ENCODE measurements at regions not wholly inside any gene's neighbourhood (a gene's known extent, or its start where the extent isn't known, plus 50 kb on each side); places are given as distances from the start of the nearest gene placed in this dataset.
"Not testable (repeated sequence)": the region's sequence is repeated elsewhere in the genome, so short reads cannot be mapped to it uniquely, and the experiment has no call there.

DNA sequence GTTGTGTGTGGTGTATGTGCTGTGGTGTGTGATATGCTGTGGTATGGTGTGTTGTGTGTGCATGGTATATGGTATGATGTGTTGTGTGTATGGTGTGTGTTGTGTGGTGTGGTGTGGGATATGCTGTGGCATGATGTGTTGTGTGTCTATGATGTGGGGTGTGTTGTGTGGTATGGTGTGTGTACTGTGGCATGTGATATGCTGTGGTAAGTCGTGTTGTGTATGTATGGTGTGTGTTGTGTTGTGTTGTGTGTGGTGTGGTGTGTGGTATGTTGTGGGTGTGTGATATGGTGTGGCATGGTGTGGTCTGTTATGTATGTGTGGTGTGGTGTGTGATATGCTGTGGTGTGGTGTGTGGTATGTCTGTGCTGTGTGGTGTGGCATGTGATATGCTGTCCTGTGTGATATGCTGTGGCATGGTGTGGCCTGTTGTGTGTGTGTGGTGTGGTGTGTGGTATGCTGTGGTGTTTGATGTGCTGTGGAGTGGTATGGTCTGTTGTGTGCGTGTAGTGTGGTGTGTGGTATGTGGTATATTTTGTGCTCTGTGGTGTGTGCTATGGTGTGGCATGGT lies 318.0 kb downstream of the PTPRU start:
- Histone ChIP-seq H3K36me3 (ENCODE audit: control insufficient read depth, insufficient read depth, low read length) (no peaks in the 10 kb centered on the region), H3K4me1 (no peaks in the 10 kb centered on the region), H3K4me3 (ENCODE audit: low read depth, low read length) (no peak overlapping the region), H3K27me3 (replicated peaks; ENCODE audit: control insufficient read depth, insufficient read depth, low read length) (no peaks in the 10 kb centered on the region), H3K9me3 (no peaks in the 10 kb centered on the region)
- CTCF ChIA-PET = no interaction called here
- Mint-ChIP-seq H3K4me3 (ENCODE audit: unreplicated experiment) (no peak overlapping the region), H3K27ac (ENCODE audit: unreplicated experiment) (no peak overlapping the region), H3K4me1 (ENCODE audit: low read depth, unreplicated experiment) (no peaks in the 10 kb centered on the region), H3K9me3 (ENCODE audit: unreplicated experiment) (no peaks in the 10 kb centered on the region), H3K36me3 (ENCODE audit: insufficient read depth, unreplicated experiment) (no peaks in the 10 kb centered on the region), H3K27me3 (ENCODE audit: insufficient read depth, unreplicated experiment) (no peaks in the 10 kb centered on the region)
- TF ChIP-seq, protein P1, sequence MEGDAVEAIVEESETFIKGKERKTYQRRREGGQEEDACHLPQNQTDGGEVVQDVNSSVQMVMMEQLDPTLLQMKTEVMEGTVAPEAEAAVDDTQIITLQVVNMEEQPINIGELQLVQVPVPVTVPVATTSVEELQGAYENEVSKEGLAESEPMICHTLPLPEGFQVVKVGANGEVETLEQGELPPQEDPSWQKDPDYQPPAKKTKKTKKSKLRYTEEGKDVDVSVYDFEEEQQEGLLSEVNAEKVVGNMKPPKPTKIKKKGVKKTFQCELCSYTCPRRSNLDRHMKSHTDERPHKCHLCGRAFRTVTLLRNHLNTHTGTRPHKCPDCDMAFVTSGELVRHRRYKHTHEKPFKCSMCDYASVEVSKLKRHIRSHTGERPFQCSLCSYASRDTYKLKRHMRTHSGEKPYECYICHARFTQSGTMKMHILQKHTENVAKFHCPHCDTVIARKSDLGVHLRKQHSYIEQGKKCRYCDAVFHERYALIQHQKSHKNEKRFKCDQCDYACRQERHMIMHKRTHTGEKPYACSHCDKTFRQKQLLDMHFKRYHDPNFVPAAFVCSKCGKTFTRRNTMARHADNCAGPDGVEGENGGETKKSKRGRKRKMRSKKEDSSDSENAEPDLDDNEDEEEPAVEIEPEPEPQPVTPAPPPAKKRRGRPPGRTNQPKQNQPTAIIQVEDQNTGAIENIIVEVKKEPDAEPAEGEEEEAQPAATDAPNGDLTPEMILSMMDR (IDR thresholded peaks at IDR 0.05; ENCODE audit: insufficient read depth in 1 of 2, low read depth in 1 of 2, low read length in 1 of 2, severe bottlenecking in 1 of 2, unreplicated experiment in 1 of 2) = no peak
- no peak for DNase-seq
- POLR2A ChIA-PET = no interaction called here
- intact Hi-C loops (cut with micrococcal nuclease; ENCODE audit: unreplicated experiment) = no loop called here
- BruUV-seq (replicated peaks) = no TSS peak

DNA sequence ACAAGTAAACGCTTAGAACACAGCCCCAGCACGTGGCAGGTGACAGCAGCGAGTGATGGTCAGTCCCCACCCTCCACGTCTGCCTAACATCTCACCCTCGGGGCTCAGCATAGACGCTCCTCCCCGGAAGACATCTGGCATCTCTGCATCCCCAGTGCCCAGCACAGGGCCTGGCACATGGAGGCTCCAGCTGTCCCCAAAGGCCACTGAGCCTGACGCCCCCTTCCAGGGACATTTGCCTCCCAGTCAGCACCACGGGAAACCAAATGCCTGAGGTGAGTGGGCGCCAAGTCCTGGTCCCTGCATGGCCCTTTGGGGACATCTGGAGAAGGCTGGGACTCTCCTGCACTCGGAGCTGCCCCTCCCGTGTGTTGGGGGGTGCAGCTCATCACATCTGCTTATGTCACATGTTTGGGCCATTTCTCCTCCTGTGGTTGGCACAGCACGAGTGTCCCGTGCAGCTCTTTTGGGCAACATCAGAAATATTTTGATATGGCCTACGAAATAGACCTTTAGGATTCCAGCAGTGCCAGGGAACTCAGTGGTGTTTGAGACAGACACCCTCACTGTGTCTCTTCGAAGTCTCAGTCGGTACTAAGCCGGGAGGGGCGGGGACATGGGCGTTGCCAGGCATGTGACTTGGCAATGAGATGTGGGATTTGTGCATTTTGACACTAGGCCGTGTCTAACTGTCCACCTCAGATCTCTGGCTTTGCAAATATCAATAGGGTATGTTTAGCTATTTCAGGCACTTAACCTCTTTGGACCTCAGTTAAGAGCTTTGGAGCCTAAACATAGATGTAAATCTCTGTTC lies 315.0 kb downstream of the PTPRU start:
- H3K4me1 ChIP-seq = no peaks in the 10 kb centered on the region
- no peaks in the 10 kb centered on the region for H3K36me3 ChIP-seq (ENCODE audit: control insufficient read depth, insufficient read depth, low read length)
- BruUV-seq (replicated peaks) = no TSS peak
- H3K36me3 Mint-ChIP-seq (ENCODE audit: insufficient read depth, unreplicated experiment) = no peaks in the 10 kb centered on the region
- intact Hi-C loops (cut with micrococcal nuclease; ENCODE audit: unreplicated experiment) = no loop called here
- no peak overlapping the region for H3K4me3 ChIP-seq (ENCODE audit: low read depth, low read length)
- no peaks in the 10 kb centered on the region for H3K9me3 ChIP-seq
- TF ChIP-seq, protein P1 (IDR thresholded peaks at IDR 0.05; ENCODE audit: insufficient read depth in 1 of 2, low read depth in 1 of 2, low read length in 1 of 2, severe bottlenecking in 1 of 2, unreplicated experiment in 1 of 2) = no peak
- H3K27me3 Mint-ChIP-seq (ENCODE audit: insufficient read depth, unreplicated experiment) = peaks cover 3% of the 10 kb centered on the region
- DNase-seq = no peak
- H3K27ac Mint-ChIP-seq (ENCODE audit: unreplicated experiment) = no peak overlapping the region
- no peak overlapping the region for H3K4me3 Mint-ChIP-seq (ENCODE audit: unreplicated experiment)
- H3K27me3 ChIP-seq (replicated peaks; ENCODE audit: control insufficient read depth, insufficient read depth, low read length) = no peaks in the 10 kb centered on the region
- H3K4me1 Mint-ChIP-seq (ENCODE audit: low read depth, unreplicated experiment) = no peaks in the 10 kb centered on the region
- CTCF ChIA-PET = no interaction called here
- POLR2A ChIA-PET = no interaction called here
- no peaks in the 10 kb centered on the region for H3K9me3 Mint-ChIP-seq (ENCODE audit: unreplicated experiment)

DNA sequence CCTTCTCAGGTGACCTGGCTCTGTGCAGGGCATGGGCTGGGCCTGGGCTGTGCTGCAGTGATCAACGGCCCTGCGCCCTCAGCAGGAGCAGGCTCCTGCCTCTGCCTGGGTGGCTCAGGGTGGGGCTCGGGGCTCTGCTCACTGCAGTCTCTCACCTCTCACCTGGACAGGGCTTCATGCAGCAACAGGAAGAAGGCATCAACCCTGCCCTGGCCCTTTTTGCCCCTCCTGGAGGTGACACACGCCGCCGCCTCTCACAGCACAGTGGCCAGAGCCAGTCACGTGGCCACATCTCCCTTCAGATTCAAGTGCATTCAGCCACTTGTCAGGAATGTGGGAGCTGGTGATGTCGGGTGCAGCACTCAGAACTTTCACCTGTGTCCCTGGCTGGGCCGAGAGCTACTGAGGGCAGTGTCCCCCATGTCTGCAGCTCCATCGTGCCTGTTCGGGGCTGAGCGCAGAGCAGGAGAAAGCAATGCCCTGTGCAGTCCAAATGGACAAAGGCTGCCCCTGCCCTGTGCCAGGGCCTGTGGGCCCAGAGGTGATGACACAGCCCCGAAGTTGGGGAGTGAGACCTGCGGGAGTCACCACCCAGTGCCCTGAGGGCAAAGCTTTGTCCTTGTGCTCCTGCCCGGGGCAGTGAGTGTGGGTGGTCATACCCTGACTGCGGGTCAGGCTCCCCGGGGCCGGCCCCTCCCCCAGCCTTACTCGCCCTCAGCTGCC lies 314.0 kb downstream of the PTPRU start:
- Histone ChIP-seq H3K36me3 (ENCODE audit: control insufficient read depth, insufficient read depth, low read length) (no peaks in the 10 kb centered on the region), H3K4me3 (ENCODE audit: low read depth, low read length) (no peak overlapping the region), H3K9me3 (no peaks in the 10 kb centered on the region), H3K4me1 (no peaks in the 10 kb centered on the region), H3K27me3 (replicated peaks; ENCODE audit: control insufficient read depth, insufficient read depth, low read length) (no peaks in the 10 kb centered on the region)
- no TSS peak for BruUV-seq (replicated peaks)
- Mint-ChIP-seq H3K4me3 (ENCODE audit: unreplicated experiment) (no peak overlapping the region), H3K4me1 (ENCODE audit: low read depth, unreplicated experiment) (no peaks in the 10 kb centered on the region), H3K9me3 (ENCODE audit: unreplicated experiment) (no peaks in the 10 kb centered on the region), H3K36me3 (ENCODE audit: insufficient read depth, unreplicated experiment) (no peaks in the 10 kb centered on the region), H3K27ac (ENCODE audit: unreplicated experiment) (no peak overlapping the region), H3K27me3 (ENCODE audit: insufficient read depth, unreplicated experiment) (peaks cover 3% of the 10 kb centered on the region)
- intact Hi-C loops (cut with micrococcal nuclease; ENCODE audit: unreplicated experiment) = no loop called here
- TF ChIP-seq, protein P1 (IDR thresholded peaks at IDR 0.05; ENCODE audit: insufficient read depth in 1 of 2, low read depth in 1 of 2, low read length in 1 of 2, severe bottlenecking in 1 of 2, unreplicated experiment in 1 of 2) = no peak
- CTCF ChIA-PET = no interaction called here
- no peak for DNase-seq
- POLR2A ChIA-PET = no interaction called here

DNA sequence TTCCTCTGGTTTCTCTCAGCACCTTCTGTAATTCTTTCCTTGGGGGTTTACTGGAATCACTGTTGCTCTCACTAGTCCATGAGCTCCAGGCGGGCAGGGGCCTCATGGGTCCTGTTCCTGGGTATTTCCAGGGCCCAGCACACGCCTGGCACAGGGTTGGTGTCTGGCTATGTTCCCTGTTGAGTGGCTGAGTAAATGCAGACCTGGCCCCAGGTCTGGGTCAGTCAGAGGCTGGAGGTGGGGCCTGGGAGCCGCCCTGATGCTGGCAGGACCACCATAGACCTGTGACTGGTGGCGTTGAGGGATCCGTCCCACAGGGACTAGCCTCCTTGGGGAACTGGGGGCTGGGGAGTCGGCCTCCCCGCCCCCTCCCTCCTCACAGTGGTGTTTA lies 313.4 kb downstream of the PTPRU start:
- POLR2A ChIA-PET = not testable (repeated sequence)

More for the DNA sequence above, 313.4 kb downstream of the PTPRU start:
- H3K4me1 ChIP-seq; CTCF ChIA-PET; H3K4me3 Mint-ChIP-seq (ENCODE audit: unreplicated experiment); H3K27me3 ChIP-seq (replicated peaks; ENCODE audit: control insufficient read depth, insufficient read depth, low read length); intact Hi-C loops (cut with micrococcal nuclease; ENCODE audit: unreplicated experiment); H3K9me3 ChIP-seq; H3K27me3 Mint-ChIP-seq (ENCODE audit: insufficient read depth, unreplicated experiment); H3K4me1 Mint-ChIP-seq (ENCODE audit: low read depth, unreplicated experiment); DNase-seq; H3K36me3 Mint-ChIP-seq (ENCODE audit: insufficient read depth, unreplicated experiment); H3K36me3 ChIP-seq (ENCODE audit: control insufficient read depth, insufficient read depth, low read length); H3K4me3 ChIP-seq (ENCODE audit: low read depth, low read length); H3K27ac Mint-ChIP-seq (ENCODE audit: unreplicated experiment); H3K9me3 Mint-ChIP-seq (ENCODE audit: unreplicated experiment); BruUV-seq (replicated peaks): not testable (repeated sequence)
